Astrocyte (in vitro differentiated cells and primary cell): ENCODE measurements at regions not wholly inside any gene's neighbourhood (a gene's known extent, or its start where the extent isn't known, plus 50 kb on each side); places are given as distances from the start of the nearest gene placed in this dataset.

Source experiments
- CTCF ChIP-seq: IDR thresholded peaks from 2 replicates; pipeline ENCODE4 v1.5.1; 2011; ENCODE audit warnings: low read depth, mild to moderate bottlenecking, inconsistent platforms, low read length, moderate library complexity; ENCODE audit not compliant: insufficient read depth
- EZH2 ChIP-seq: IDR thresholded peaks from 2 replicates; pipeline ENCODE4 v1.6.1; 2012; ENCODE audit warnings: mild to moderate bottlenecking, low read length, inconsistent platforms; ENCODE audit not compliant: insufficient read depth

DNA sequence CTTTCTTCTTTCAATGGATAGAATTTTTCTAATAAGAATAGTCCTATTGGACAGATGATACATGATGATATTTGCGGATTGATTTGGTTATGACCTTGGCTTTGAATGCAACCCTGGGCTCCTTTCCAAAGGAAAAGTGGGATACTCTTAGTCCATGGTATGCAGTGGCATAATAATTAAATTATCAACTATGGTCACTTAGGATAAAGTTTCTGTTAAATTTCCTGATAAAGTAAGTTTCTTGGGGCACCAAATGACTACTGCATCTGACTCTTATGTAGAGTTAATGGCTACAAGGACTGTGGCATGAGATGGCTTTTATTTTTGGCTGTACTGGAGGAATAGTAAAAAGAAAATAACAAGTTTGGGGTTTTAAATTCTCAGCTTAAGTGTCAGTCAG lies 126.7 kb downstream of the QPCT start:
- no peak for TF ChIP-seq CTCF
- TF ChIP-seq EZH2, result no peak
